ENCODE measurements at regions not wholly inside any gene's neighbourhood (a gene's known extent, or its start where the extent isn't known, plus 50 kb on each side); places are given as distances from the start of the nearest gene placed in this dataset.

GRCh38 chr3:72082776-72083462 is 298.0 kb upstream of the PROK2 start:
- 46% methylated on average over 10 of the region's 10 CpGs for WGBS (ENCODE audit: low lambda C conversion rate)
- Histone ChIP-seq H3K9ac (no peak overlapping the region), H3K27ac (ENCODE audit: low read depth in 2 of 2, low read length in 1 of 2) (no peak overlapping the region), H2AFZ (ENCODE audit: low read depth) (no peak overlapping the region), H3K27me3 (ENCODE audit: insufficient read depth) (no peaks in the 10 kb centered on the region), H3K4me1 (ENCODE audit: control insufficient read depth in 1 of 2, insufficient read depth in 2 of 2, low read depth in 1 of 2, low read length in 1 of 2) (peaks cover 0 to 11% of the 10 kb centered on the region in 2 experiments; a peak in 1 of 4 replicates), H3K79me2 (ENCODE audit: insufficient read depth) (no peaks in the 10 kb centered on the region), H3K36me3 (replicated peaks in 1 of 2; ENCODE audit: control insufficient read depth in 1 of 2, insufficient read depth in 2 of 2, low read length in 1 of 2) (no peaks in the 10 kb centered on the region), H3K4me3 (ENCODE audit: low read depth in 2 of 2, low read length in 1 of 2) (no peak overlapping the region), H3K9me3 (no peaks in the 10 kb centered on the region), H3K9me2 (no peaks in the 10 kb centered on the region), H3F3A (replicated peaks; ENCODE audit: insufficient read depth) (no peaks in the 10 kb centered on the region), H3K4me2 (no peak overlapping the region), H4K20me1 (ENCODE audit: insufficient read depth) (no peaks in the 10 kb centered on the region)
- ChIA-PET POLR2A (no interaction called here), CTCF (no interaction called here)
- TF ChIP-seq RFX5 (IDR thresholded peaks at IDR 0.05; ENCODE audit: low read length) (no peak), TCF12 (IDR thresholded peaks at IDR 0.05) (no peak), MEF2A (IDR thresholded peaks at IDR 0.05; ENCODE audit: borderline replicate concordance, low read depth) (no peak), TEAD4 (IDR thresholded peaks at IDR 0.05; ENCODE audit: borderline replicate concordance, insufficient read depth) (no peak), PBX3 (IDR thresholded peaks at IDR 0.05) (no peak), EZH2phosphoT487 (IDR thresholded peaks at IDR 0.05; ENCODE audit: borderline replicate concordance, low read depth) (no peak), RAD21 (IDR thresholded peaks at IDR 0.05; ENCODE audit: low read length) (no peak), GABPA (IDR thresholded peaks at IDR 0.05; ENCODE audit: low read depth) (no peak), SIN3A (IDR thresholded peaks at IDR 0.05; ENCODE audit: borderline replicate concordance, low read depth, low read length) (no peak), NFIC (IDR thresholded peaks at IDR 0.05; ENCODE audit: borderline replicate concordance) (no peak), ELF1 (IDR thresholded peaks at IDR 0.05) (no peak), MAX (IDR thresholded peaks at IDR 0.05; ENCODE audit: low read depth) (no peak), NRF1 (IDR thresholded peaks at IDR 0.05; ENCODE audit: low read depth, low read length) (no peak), JUND (IDR thresholded peaks at IDR 0.05) (no peak)
- TF ChIP-seq, protein P1, sequence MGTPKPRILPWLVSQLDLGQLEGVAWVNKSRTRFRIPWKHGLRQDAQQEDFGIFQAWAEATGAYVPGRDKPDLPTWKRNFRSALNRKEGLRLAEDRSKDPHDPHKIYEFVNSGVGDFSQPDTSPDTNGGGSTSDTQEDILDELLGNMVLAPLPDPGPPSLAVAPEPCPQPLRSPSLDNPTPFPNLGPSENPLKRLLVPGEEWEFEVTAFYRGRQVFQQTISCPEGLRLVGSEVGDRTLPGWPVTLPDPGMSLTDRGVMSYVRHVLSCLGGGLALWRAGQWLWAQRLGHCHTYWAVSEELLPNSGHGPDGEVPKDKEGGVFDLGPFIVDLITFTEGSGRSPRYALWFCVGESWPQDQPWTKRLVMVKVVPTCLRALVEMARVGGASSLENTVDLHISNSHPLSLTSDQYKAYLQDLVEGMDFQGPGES (IDR thresholded peaks at IDR 0.05; ENCODE audit: low read depth, low read length) = no peak
- TF ChIP-seq, protein P2, sequence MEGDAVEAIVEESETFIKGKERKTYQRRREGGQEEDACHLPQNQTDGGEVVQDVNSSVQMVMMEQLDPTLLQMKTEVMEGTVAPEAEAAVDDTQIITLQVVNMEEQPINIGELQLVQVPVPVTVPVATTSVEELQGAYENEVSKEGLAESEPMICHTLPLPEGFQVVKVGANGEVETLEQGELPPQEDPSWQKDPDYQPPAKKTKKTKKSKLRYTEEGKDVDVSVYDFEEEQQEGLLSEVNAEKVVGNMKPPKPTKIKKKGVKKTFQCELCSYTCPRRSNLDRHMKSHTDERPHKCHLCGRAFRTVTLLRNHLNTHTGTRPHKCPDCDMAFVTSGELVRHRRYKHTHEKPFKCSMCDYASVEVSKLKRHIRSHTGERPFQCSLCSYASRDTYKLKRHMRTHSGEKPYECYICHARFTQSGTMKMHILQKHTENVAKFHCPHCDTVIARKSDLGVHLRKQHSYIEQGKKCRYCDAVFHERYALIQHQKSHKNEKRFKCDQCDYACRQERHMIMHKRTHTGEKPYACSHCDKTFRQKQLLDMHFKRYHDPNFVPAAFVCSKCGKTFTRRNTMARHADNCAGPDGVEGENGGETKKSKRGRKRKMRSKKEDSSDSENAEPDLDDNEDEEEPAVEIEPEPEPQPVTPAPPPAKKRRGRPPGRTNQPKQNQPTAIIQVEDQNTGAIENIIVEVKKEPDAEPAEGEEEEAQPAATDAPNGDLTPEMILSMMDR (IDR thresholded peaks at IDR 0.05) = no peak
- no peak for DNase-seq
